OCI-LY1 (cell line): ENCODE measurements at regions not wholly inside any gene's neighbourhood (a gene's known extent, or its start where the extent isn't known, plus 50 kb on each side); places are given as distances from the start of the nearest gene placed in this dataset.

Source experiments
- CTCF ChIP-seq: fragments of 200-600 bp; sonication (generic), shearing (Covaris generic); IDR thresholded peaks from 2 replicates; pipeline ENCODE4 v1.5.1; 2017; ENCODE audit warnings: mild to moderate bottlenecking, antibody characterized with exemption, low read length, moderate library complexity, mixed read lengths
- EZH2 ChIP-seq: fragments of 200-600 bp; sonication (generic), shearing (Covaris generic); IDR thresholded peaks from 2 replicates; pipeline ENCODE4 v1.8.0; 2017; ENCODE audit warnings: borderline replicate concordance, mixed run types, mild to moderate bottlenecking, antibody characterized with exemption, low read length, moderate library complexity, mixed read lengths

- TF ChIP-seq CTCF, result no peak
- no peak for TF ChIP-seq EZH2
Measured at GRCh38 chr16:62602790-62603189, 566.6 kb upstream of the CDH8 start.
